ENCODE measurements at regions not wholly inside any gene's neighbourhood (a gene's known extent, or its start where the extent isn't known, plus 50 kb on each side); places are given as distances from the start of the nearest gene placed in this dataset.
"Not testable (repeated sequence)": the region's sequence is repeated elsewhere in the genome, so short reads cannot be mapped to it uniquely, and the experiment has no call there.

GRCh38 chr15:77871852-77872371 is 205.6 kb downstream of the TBC1D2B start:
- TF ChIP-seq CTCF (IDR thresholded peaks at IDR 0.05; ENCODE audit: control extremely low read depth, extremely low read depth): no peak
- Histone ChIP-seq H3K36me3 (ENCODE audit: control insufficient read depth in 4 of 4, insufficient read depth in 4 of 4, low read length in 4 of 4) (no peaks in the 10 kb centered on the region), H3K9ac (ENCODE audit: insufficient read depth in 1 of 2, low read length in 2 of 2) (no peak overlapping the region), H3K4me3 (no peak overlapping the region), H3K9me3 (ENCODE audit: control insufficient read depth in 4 of 4, insufficient read depth in 3 of 4, low read length in 3 of 4) (no peaks in the 10 kb centered on the region), H3K27me3 (ENCODE audit: control insufficient read depth in 3 of 3, insufficient read depth in 3 of 3, low read length in 2 of 3) (no peaks in the 10 kb centered on the region), H3K27ac (ENCODE audit: low read depth in 1 of 2, low read length in 1 of 2) (no peak overlapping the region), H3K4me1 (ENCODE audit: control insufficient read depth in 5 of 5, insufficient read depth in 5 of 5, low read length in 5 of 5) (peaks cover 0 to 5% (median 0%) of the 10 kb centered on the region in 5 donors)
- DNase-seq: peak in 1 of 3 donors; percentile 11
- 84 to 89% methylated on average over 11 of the region's 11 CpGs for WGBS, 2 donors
- no peak for ATAC-seq (ENCODE audit: insufficient read depth, low FRiP score)

- peak; percentile 52 to 68 (median 67) for DNase-seq
- no peak overlapping the region for H3K4me3 ChIP-seq
- H3K9ac ChIP-seq (ENCODE audit: insufficient read depth in 1 of 2, low read length in 2 of 2): no peak overlapping the region
- no peak overlapping the region for H3K27ac ChIP-seq (ENCODE audit: low read depth in 1 of 2, low read length in 1 of 2)
- H3K4me1 ChIP-seq (ENCODE audit: control insufficient read depth in 5 of 5, insufficient read depth in 5 of 5, low read length in 5 of 5): peaks cover 0 to 4% (median 0%) of the 10 kb centered on the region in 5 donors
- no peaks in the 10 kb centered on the region for H3K9me3 ChIP-seq (ENCODE audit: control insufficient read depth in 4 of 4, insufficient read depth in 3 of 4, low read length in 3 of 4)
- WGBS, 2 donors: 34 to 36% methylated on average over 21 of the region's 21 CpGs
- no peaks in the 10 kb centered on the region for H3K36me3 ChIP-seq (ENCODE audit: control insufficient read depth in 4 of 4, insufficient read depth in 4 of 4, low read length in 4 of 4)
- peak; percentile 56 for TF ChIP-seq CTCF (IDR thresholded peaks at IDR 0.05; ENCODE audit: control extremely low read depth, extremely low read depth)
- H3K27me3 ChIP-seq (ENCODE audit: control insufficient read depth in 3 of 3, insufficient read depth in 3 of 3, low read length in 2 of 3): no peaks in the 10 kb centered on the region
- peak; percentile 52 for ATAC-seq (ENCODE audit: insufficient read depth, low FRiP score)
Measured at GRCh38 chr15:77870195-77871065, 207.1 kb downstream of the TBC1D2B start.

- DNase-seq (no peak), ATAC-seq (ENCODE audit: insufficient read depth, low FRiP score) (no peak)
- Histone ChIP-seq H3K4me3 (no peak overlapping the region), H3K36me3 (ENCODE audit: control insufficient read depth in 4 of 4, insufficient read depth in 4 of 4, low read length in 4 of 4) (no peaks in the 10 kb centered on the region), H3K27me3 (ENCODE audit: control insufficient read depth in 3 of 3, insufficient read depth in 3 of 3, low read length in 2 of 3) (no peaks in the 10 kb centered on the region), H3K27ac (ENCODE audit: low read depth in 1 of 2, low read length in 1 of 2) (no peak overlapping the region), H3K9ac (ENCODE audit: insufficient read depth in 1 of 2, low read length in 2 of 2) (no peak overlapping the region), H3K9me3 (ENCODE audit: control insufficient read depth in 4 of 4, insufficient read depth in 3 of 4, low read length in 3 of 4) (no peaks in the 10 kb centered on the region), H3K4me1 (ENCODE audit: control insufficient read depth in 5 of 5, insufficient read depth in 5 of 5, low read length in 5 of 5) (no peaks in the 10 kb centered on the region)
- TF ChIP-seq CTCF (IDR thresholded peaks at IDR 0.05; ENCODE audit: control extremely low read depth, extremely low read depth): no peak
- whole genome bisulfite sequencing, 2 donors: 78 to 84% methylated on average over 16 to 17 of the region's 17 CpGs
Measured at GRCh38 chr15:77869021-77869895, 208.3 kb downstream of the TBC1D2B start.

GRCh38 chr15:77868048-77868629 is 209.4 kb downstream of the TBC1D2B start:
- WGBS, 2 donors: 91 to 98% methylated on average over 8 of the region's 8 CpGs

More at GRCh38 chr15:77868048-77868629, 209.4 kb downstream of the TBC1D2B start:
- not testable (repeated sequence) for H3K27me3 ChIP-seq (ENCODE audit: control insufficient read depth in 3 of 3, insufficient read depth in 3 of 3, low read length in 2 of 3); DNase-seq; H3K9me3 ChIP-seq (ENCODE audit: control insufficient read depth in 4 of 4, insufficient read depth in 3 of 4, low read length in 3 of 4); ATAC-seq (ENCODE audit: insufficient read depth, low FRiP score); H3K36me3 ChIP-seq (ENCODE audit: control insufficient read depth in 4 of 4, insufficient read depth in 4 of 4, low read length in 4 of 4); H3K4me3 ChIP-seq; H3K9ac ChIP-seq (ENCODE audit: insufficient read depth in 1 of 2, low read length in 2 of 2); H3K4me1 ChIP-seq (ENCODE audit: control insufficient read depth in 5 of 5, insufficient read depth in 5 of 5, low read length in 5 of 5); H3K27ac ChIP-seq (ENCODE audit: low read depth in 1 of 2, low read length in 1 of 2)
